Colonic mucosa (tissue), 4 donors: ENCODE measurements at regions not wholly inside any gene's neighbourhood (a gene's known extent, or its start where the extent isn't known, plus 50 kb on each side); places are given as distances from the start of the nearest gene placed in this dataset.
A peak's percentile ranks its signal among the peaks of the same experiment; 100 is the strongest.

Experiments used
- DNase-seq: peaks from one replicate; pipeline ENCODE4 v3.0.0-alpha.2; 2020
- H3K27ac ChIP-seq: fragments of 200-600 bp; one replicate; pipeline ENCODE4 v1.8.0; 2021
- H3K27me3 ChIP-seq: fragments of 200-600 bp; one replicate; pipeline ENCODE4 v1.8.0; 2021
- H3K36me3 ChIP-seq: fragments of 200-600 bp; one replicate; pipeline ENCODE4 v1.8.0; 2021
- H3K4me1 ChIP-seq: fragments of 200-600 bp; one replicate; pipeline ENCODE4 v1.8.0; 2021; ENCODE audit warnings: mild to moderate bottlenecking
- H3K4me3 ChIP-seq: fragments of 200-600 bp; one replicate; pipeline ENCODE4 v1.8.0; 2021
- H3K9ac ChIP-seq, 2 donors: one replicate each; pipeline ENCODE4 v1.7.0; 2013; ENCODE audit warnings: control low read depth in 2 of 2, low read depth in 2 of 2, low read length in 2 of 2
- H3K9me3 ChIP-seq: fragments of 200-600 bp; one replicate; pipeline ENCODE4 v1.8.0; 2021
- intact Hi-C: fragments of 100-400 bp; cut with DNase I; formaldehyde crosslinking; loops from one replicate; pipeline ENCODE4 v1.14.1; 2022
- TF ChIP-seq, protein P1 (sequence below): fragments of 200-600 bp; IDR thresholded peaks from one replicate; pipeline ENCODE4 v1.8.0; 2022; ENCODE audit warnings: antibody characterized with exemption, mild to moderate bottlenecking
- donor health status: healthy.
- donor health status: DM: no; HTN: no; CAD: no.
- donor health status: DM: no; HTN: no; CAD: no.

DNA sequence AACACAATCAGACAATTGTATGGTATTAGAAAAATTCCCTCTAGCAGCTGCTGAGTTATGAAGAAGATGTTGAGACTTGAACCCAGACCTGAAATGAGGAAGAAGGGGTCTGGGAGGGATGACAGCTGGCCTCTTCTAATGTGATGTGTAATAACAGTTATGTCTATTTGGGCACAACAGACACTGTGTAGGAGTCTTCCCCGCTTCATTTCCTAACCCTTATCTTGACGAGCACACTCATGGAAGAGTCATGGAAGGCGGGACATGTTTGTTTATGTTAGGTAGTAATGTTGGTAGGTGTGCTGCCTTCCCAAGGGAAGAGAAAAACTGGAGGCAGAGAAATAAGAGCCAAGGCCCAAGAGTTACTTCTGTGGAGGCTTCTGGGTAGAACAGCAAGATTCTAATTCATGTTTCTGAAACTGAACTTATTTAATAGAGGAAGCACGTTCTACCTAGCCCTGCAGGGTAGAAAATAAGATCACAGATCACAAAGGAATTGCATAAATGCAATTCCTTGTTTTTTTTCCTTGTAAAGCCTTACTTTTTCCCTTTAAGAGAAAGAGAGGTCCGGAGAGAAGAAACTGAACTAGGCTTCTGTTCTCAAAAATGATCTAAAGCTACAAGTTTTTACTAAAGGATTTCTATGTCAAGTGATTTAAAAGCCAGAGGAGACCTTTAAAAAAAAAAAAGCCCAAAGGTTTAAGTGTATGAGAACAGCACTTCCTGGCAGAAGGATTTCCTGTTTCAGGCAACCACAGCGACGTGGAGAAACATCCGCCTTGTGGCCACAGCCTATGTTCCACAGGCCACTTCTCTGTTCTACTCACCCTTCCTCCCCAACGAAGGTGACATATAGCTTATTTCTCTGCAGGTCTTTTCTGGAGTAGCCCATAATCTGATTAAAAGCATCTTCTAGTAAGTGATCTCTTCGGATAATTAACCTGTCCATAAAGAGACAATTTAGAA is 68.5 kb upstream of the STK17B start:
- peak; percentile 59 for DNase-seq
- no peaks in the 10 kb centered on the region for H3K36me3 ChIP-seq
- H3K9me3 ChIP-seq, result no peaks in the 10 kb centered on the region
- intact Hi-C loops, result no loop called here
- peak overlapping the region; percentile 45 for H3K27ac ChIP-seq
- peak overlapping the region in 1 of 2 donors; percentile 46 for H3K9ac ChIP-seq
- no peaks in the 10 kb centered on the region for H3K27me3 ChIP-seq
- TF ChIP-seq, protein P1, sequence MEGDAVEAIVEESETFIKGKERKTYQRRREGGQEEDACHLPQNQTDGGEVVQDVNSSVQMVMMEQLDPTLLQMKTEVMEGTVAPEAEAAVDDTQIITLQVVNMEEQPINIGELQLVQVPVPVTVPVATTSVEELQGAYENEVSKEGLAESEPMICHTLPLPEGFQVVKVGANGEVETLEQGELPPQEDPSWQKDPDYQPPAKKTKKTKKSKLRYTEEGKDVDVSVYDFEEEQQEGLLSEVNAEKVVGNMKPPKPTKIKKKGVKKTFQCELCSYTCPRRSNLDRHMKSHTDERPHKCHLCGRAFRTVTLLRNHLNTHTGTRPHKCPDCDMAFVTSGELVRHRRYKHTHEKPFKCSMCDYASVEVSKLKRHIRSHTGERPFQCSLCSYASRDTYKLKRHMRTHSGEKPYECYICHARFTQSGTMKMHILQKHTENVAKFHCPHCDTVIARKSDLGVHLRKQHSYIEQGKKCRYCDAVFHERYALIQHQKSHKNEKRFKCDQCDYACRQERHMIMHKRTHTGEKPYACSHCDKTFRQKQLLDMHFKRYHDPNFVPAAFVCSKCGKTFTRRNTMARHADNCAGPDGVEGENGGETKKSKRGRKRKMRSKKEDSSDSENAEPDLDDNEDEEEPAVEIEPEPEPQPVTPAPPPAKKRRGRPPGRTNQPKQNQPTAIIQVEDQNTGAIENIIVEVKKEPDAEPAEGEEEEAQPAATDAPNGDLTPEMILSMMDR, result no peak
- no peak overlapping the region for H3K4me3 ChIP-seq
- H3K4me1 ChIP-seq, result peaks cover 5% of the 10 kb centered on the region

DNA sequence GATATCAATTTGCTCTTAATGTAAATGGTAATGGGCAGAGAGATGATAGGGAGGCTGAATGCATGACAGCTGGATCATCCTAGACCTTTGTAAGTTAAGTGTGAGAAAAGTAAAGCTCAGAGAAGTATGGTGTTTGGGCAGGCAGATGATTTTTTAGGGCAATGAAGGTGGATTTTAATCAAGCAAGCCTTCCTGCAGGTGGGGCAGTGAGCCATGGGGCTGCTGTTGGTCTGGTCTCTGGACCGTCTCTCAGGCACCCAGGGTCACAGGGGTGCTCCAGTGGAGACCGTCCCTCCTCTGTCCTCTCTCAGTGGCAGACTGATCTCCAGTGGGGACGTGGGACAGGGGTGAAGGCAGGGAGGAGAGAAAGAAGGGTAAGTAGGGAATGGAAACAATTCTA is 69.8 kb upstream of the STK17B start:
- Histone ChIP-seq H3K36me3 (no peaks in the 10 kb centered on the region), H3K27me3 (no peaks in the 10 kb centered on the region), H3K4me1 (peaks cover 5% of the 10 kb centered on the region), H3K9me3 (no peaks in the 10 kb centered on the region), H3K27ac (peak overlapping the region; percentile 4), H3K4me3 (no peak overlapping the region), H3K9ac (no peak overlapping the region)
- no peak for DNase-seq
- TF ChIP-seq, protein P1, result no peak
- intact Hi-C loops, result no loop called here

DNA sequence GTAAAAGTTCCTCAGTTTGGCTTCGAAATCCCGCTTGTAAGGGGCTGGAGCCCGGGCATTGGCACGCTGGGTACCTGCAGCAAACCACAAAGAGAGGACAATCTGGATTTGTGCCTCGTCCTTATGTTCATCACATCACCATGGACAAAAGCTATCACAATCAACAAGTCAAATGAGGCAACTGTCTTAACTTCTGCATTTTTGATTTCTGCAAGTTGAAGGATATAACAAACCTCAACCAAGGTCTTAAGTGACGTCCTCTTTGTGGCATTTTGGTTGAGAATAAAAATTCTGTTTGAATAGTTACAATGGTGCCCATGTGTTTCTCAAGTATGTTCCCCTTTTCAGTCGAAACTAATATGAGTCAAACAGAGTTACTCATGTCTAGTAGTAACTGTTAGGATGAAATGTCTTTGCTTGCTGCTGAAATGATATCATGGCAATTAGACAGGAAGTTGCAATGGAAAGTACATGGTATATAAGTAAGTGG is 70.8 kb upstream of the STK17B start:
- DNase-seq, result no peak
- Histone ChIP-seq H3K9ac (no peak overlapping the region), H3K27ac (peak overlapping the region; percentile 4), H3K4me3 (no peak overlapping the region), H3K4me1 (peaks cover 5% of the 10 kb centered on the region), H3K36me3 (no peaks in the 10 kb centered on the region), H3K27me3 (no peaks in the 10 kb centered on the region), H3K9me3 (no peaks in the 10 kb centered on the region)
- TF ChIP-seq, protein P1, result no peak
- intact Hi-C loops, result no loop called here

DNA sequence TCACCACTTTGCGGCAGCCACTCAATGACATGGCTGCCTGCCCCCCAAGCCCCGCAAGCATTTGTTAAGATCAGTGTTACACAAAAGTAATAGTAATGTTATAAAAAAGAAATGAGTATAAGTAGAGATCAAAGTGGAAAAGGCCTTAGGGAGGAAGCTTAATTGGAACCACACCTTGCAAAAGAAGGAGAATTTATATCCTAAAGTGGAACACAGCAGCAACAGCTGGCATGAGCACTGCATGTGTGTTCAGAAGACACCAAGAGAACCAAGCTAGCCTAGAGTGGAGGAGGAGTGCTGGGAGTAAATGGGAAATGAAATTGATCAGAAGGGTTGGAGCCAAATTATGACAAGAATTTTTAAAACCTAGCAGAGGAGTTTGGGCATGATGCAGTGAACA is 73.1 kb upstream of the STK17B start:
- Histone ChIP-seq H3K4me3 (no peak overlapping the region), H3K27ac (no peak overlapping the region), H3K9ac (no peak overlapping the region), H3K36me3 (no peaks in the 10 kb centered on the region), H3K27me3 (no peaks in the 10 kb centered on the region), H3K4me1 (peaks cover 5% of the 10 kb centered on the region), H3K9me3 (no peaks in the 10 kb centered on the region)
- TF ChIP-seq, protein P1, result no peak
- no peak for DNase-seq
- intact Hi-C loops, result no loop called here

DNA sequence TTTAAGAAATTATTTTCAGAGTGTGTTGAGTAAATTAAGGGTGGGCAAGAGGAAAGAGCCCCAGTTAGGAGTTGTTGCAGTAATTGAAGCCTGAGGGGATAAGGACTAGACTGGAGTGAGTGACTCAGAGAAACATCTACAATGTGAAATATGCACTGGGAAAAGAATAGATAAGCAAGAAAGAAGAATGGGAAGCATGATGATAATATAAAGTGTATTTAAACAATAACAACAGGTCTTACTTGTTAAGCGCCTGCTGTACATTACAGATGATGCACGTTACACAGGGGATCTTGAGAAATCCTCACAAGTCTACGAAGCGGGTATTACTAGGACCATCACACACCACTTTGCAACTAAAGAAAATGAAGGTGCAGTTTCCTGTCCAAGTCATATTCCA is 73.6 kb upstream of the STK17B start:
- Histone ChIP-seq H3K4me3 (no peak overlapping the region), H3K9ac (no peak overlapping the region), H3K36me3 (no peaks in the 10 kb centered on the region), H3K9me3 (no peaks in the 10 kb centered on the region), H3K27me3 (no peaks in the 10 kb centered on the region), H3K27ac (no peak overlapping the region), H3K4me1 (peaks cover 7% of the 10 kb centered on the region)
- TF ChIP-seq, protein P1, result no peak
- intact Hi-C loops, result no loop called here
- DNase-seq, result no peak
